CD4-positive, alpha-beta T cell (primary cell): ENCODE measurements at regions not wholly inside any gene's neighbourhood (a gene's known extent, or its start where the extent isn't known, plus 50 kb on each side); places are given as distances from the start of the nearest gene placed in this dataset.
"Not testable (repeated sequence)": the region's sequence is repeated elsewhere in the genome, so short reads cannot be mapped to it uniquely, and the experiment has no call there.

Source experiments
- ATAC-seq: fragments of 200-7000 bp; cut with Tn5 transposase; one replicate; pipeline ENCODE4 v1.10.0; 2022; ENCODE audit warnings: mild to moderate bottlenecking; ENCODE audit not compliant: poor library complexity
- CTCF ChIA-PET: fragments of 350-600 bp; sonication (Branson Sonifier 250); formaldehyde crosslinking; loops from one replicate; lab custom pipeline; 2021; ENCODE audit warnings: antibody characterized with exemption, inconsistent platforms; lab: Charles Lee
- POLR2A ChIA-PET: fragments of 350-600 bp; sonication (Branson Sonifier 250); formaldehyde crosslinking; loops from one replicate; lab custom pipeline; 2021; ENCODE audit warnings: antibody characterized with exemption, inconsistent platforms; lab: Charles Lee
- DNase-seq, 14 experiments: peaks; one replicate each; pipeline ENCODE4 v3.0.0-alpha.2; 2013 to 2020; ENCODE audit warnings: mixed read lengths in 2 of 14
- H3K27ac ChIP-seq, 2 donors: one replicate each; pipeline versions ENCODE4 v1.5.1 to v1.7.0; 2013; ENCODE audit warnings: low read length in 2 of 2, low read depth in 1 of 2, mild to moderate bottlenecking in 1 of 2
- H3K27me3 ChIP-seq, 2 experiments: 1 replicate in 1 of 2; 2 replicates in 1 of 2; pipeline versions ENCODE4 v1.6.1 to v1.7.0; 2013; ENCODE audit warnings: low read length in 2 of 2, control low read depth in 1 of 2, mild to moderate bottlenecking in 1 of 2, moderate library complexity in 1 of 2; ENCODE audit not compliant: insufficient read depth in 2 of 2, control insufficient read depth in 1 of 2
- H3K36me3 ChIP-seq: one replicate; pipeline ENCODE4 v1.6.1; 2013; ENCODE audit warnings: low read length, control low read depth; ENCODE audit not compliant: insufficient read depth
- H3K4me1 ChIP-seq: one replicate; pipeline ENCODE4 v1.6.1; 2013; ENCODE audit warnings: low read length, control low read depth; ENCODE audit not compliant: insufficient read depth
- H3K4me3 ChIP-seq: one replicate; pipeline ENCODE4 v1.5.1; 2013; ENCODE audit warnings: mild to moderate bottlenecking, low read length, moderate library complexity
- H3K9me3 ChIP-seq, 2 experiments: 1 replicate in 1 of 2; 2 replicates in 1 of 2; pipeline versions ENCODE4 v1.6.1 to v1.7.0; 2013; ENCODE audit warnings: low read length in 2 of 2, mild to moderate bottlenecking in 2 of 2, control low read depth in 1 of 2, moderate library complexity in 1 of 2; ENCODE audit not compliant: control insufficient read depth in 1 of 2, insufficient read depth in 1 of 2
- H3K27ac Mint-ChIP-seq: one replicate; pipeline ENCODE4 v1.8.0; 2020; ENCODE audit warnings: mixed read lengths
- H3K27me3 Mint-ChIP-seq: one replicate; pipeline ENCODE4 v1.8.0; 2021; ENCODE audit warnings: mixed read lengths
- H3K36me3 Mint-ChIP-seq: one replicate; pipeline ENCODE4 v1.8.0; 2021; ENCODE audit warnings: low read depth, mixed read lengths
- H3K4me1 Mint-ChIP-seq: one replicate; pipeline ENCODE4 v1.8.0; 2021; ENCODE audit warnings: low read depth, mixed read lengths
- H3K4me3 Mint-ChIP-seq: one replicate; pipeline ENCODE4 v1.8.0; 2020; ENCODE audit warnings: mild to moderate bottlenecking, mixed read lengths
- H3K9me3 Mint-ChIP-seq: one replicate; pipeline ENCODE4 v1.8.0; 2020; ENCODE audit warnings: mixed read lengths
- CTCF ChIP-seq: fragments of 200-600 bp; IDR thresholded peaks from one replicate; pipeline ENCODE4 v1.8.0; 2022; ENCODE audit warnings: antibody characterized with exemption, mild to moderate bottlenecking
- intact Hi-C, 2 experiments: fragments of 100-400 bp; cut with DNase I in 1 of 2; cut with micrococcal nuclease in 1 of 2; formaldehyde crosslinking; loops; one replicate each; pipeline versions ENCODE4 v1.15.1 to v1.9.0; 2023 to 2025; cut with DNase I, micrococcal nuclease

DNA sequence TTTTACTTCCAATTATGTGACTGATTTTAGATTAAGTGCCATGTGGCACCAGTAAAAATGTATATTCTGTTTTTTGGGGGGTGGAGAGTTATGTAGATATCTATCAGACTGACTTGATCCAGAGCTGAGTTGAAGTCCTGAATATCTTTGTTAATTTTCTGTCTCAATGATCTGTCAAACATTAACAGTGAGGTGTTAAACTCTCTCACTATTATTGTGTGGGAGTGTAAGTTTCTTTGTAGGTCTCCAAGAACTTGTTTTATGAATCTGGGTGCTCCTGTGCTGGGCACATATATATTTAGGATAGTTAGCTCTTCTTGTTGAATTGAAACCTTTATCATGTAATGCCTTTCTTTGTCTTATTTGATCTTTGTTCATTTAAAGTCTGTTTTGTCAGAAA is 276.5 kb upstream of the USP25 start:
- DNase-seq, result no peak
- no peak overlapping the region for H3K4me3 ChIP-seq
- no peaks in the 10 kb centered on the region for H3K27me3 ChIP-seq
- CTCF ChIA-PET, result no interaction called here
- Mint-ChIP-seq H3K36me3 (no peaks in the 10 kb centered on the region), H3K27me3 (no peaks in the 10 kb centered on the region), H3K4me1 (no peaks in the 10 kb centered on the region), H3K27ac (no peak overlapping the region), H3K4me3 (no peak overlapping the region), H3K9me3 (peaks cover 6% of the 10 kb centered on the region)
- TF ChIP-seq CTCF, result no peak
- intact Hi-C loops, result no loop called here
- no peak overlapping the region for H3K27ac ChIP-seq
- no peaks in the 10 kb centered on the region for H3K4me1 ChIP-seq
- ATAC-seq, result no peak
- peaks cover 0 to 5% of the 10 kb centered on the region in 2 experiments for H3K9me3 ChIP-seq
- no peaks in the 10 kb centered on the region for H3K36me3 ChIP-seq
- POLR2A ChIA-PET, result no interaction called here

DNA sequence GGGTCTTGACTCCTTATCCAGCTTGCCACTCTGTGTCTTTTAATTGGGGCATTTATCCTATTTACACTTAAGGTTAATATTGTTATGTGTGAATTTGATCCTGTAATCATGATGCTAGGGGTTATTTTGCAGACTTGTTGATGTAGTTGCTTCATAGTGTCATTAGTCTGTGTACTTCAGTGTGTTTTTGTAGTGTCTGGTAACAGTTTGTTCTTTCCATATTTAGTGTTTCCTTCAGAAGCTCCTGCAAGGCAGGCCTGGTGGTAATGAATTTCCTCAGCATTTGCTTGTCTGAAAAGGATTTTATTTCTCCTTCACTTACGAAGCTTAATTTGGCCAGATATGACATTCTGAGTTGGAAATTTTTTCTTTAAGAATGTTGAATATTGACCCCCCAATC is 276.0 kb upstream of the USP25 start:
- H3K36me3 ChIP-seq, H3K4me3 ChIP-seq, H3K9me3 Mint-ChIP-seq, H3K36me3 Mint-ChIP-seq, CTCF ChIA-PET, H3K27ac Mint-ChIP-seq, H3K9me3 ChIP-seq, H3K27ac ChIP-seq, intact Hi-C loops, POLR2A ChIA-PET, H3K27me3 ChIP-seq, H3K27me3 Mint-ChIP-seq, DNase-seq, H3K4me1 Mint-ChIP-seq, H3K4me3 Mint-ChIP-seq, ATAC-seq, H3K4me1 ChIP-seq: not testable (repeated sequence)

DNA sequence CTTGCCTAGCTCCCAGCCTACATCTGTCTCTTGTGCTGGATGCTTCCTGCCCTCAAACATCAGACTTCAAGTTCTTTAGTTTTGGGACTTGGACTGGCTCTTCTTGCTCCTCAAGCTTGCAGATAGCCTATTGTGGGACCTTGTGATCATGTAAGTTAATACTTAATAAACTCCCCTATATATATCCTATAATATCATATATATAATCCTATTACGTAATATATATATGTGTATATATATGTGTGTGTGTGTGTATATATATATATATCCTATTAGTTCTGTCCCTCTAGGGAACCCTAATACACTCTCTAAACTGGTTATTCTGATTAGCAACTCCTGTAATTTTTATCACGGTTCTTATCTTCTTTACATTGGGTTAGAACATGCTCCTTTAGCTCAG is 274.9 kb upstream of the USP25 start:
- H3K9me3 ChIP-seq, H3K36me3 ChIP-seq, H3K27ac ChIP-seq, POLR2A ChIA-PET, H3K4me3 ChIP-seq, H3K4me3 Mint-ChIP-seq, H3K4me1 ChIP-seq, H3K9me3 Mint-ChIP-seq, H3K4me1 Mint-ChIP-seq, H3K27me3 ChIP-seq, intact Hi-C loops, ATAC-seq, H3K36me3 Mint-ChIP-seq, DNase-seq, H3K27ac Mint-ChIP-seq, H3K27me3 Mint-ChIP-seq: not testable (repeated sequence)
- CTCF ChIA-PET, result interaction anchor here (1.2 kb wide), 1 partner anchor 28 kb away, joined by 3 read pairs; no protein-coding TSS in a partner anchor

DNA sequence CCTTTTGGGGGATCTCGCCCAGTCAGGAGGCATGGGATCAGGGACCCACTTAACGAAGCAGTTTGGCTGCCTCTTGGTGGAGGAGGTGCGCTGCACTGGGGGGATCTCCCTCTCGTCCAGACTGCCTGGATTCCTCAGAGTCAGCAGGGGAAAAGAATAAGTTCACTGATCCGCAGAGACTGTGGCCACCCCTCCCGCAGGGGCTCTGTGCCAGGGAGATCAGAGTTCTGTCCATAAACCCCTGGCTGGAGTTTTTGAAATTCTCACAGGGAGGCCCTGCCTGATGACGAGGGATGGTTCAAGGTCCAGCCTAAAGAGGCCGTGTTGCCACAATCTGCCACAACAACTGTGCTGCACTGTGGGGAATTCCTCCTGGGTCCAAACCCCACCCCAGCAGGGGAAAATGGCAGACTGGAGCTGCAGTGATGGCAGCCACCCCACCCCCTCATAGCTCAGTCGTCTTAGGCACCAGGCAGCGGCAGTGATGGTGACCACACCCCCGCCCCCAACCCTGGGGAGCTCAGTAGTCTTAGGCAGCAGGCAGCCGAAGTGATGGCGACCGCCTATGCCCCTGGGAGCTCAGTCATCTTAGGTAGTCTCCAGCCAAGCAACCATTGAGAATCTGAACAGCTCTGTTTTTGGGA is 273.8 kb upstream of the USP25 start:
- Mint-ChIP-seq H3K36me3 (no peaks in the 10 kb centered on the region), H3K27me3 (no peaks in the 10 kb centered on the region), H3K27ac (no peak overlapping the region), H3K4me3 (no peak overlapping the region), H3K9me3 (no peaks in the 10 kb centered on the region), H3K4me1 (no peaks in the 10 kb centered on the region)
- DNase-seq, result no peak
- ChIA-PET CTCF (interaction anchor here (1.2 kb wide), 1 partner anchor 27 kb away, joined by 3 read pairs; no protein-coding TSS in a partner anchor), POLR2A (no interaction called here)
- ATAC-seq, result no peak
- H3K9me3 ChIP-seq, result peaks cover 0 to 5% of the 10 kb centered on the region in 2 experiments
- H3K4me3 ChIP-seq, result no peak overlapping the region
- no peak overlapping the region for H3K27ac ChIP-seq
- H3K36me3 ChIP-seq, result no peaks in the 10 kb centered on the region
- no peaks in the 10 kb centered on the region for H3K4me1 ChIP-seq
- intact Hi-C loops, result no loop called here
- no peaks in the 10 kb centered on the region for H3K27me3 ChIP-seq
- TF ChIP-seq CTCF, result no peak
